ENCODE measurements at regions not wholly inside any gene's neighbourhood (a gene's known extent, or its start where the extent isn't known, plus 50 kb on each side); places are given as distances from the start of the nearest gene placed in this dataset.

DNA sequence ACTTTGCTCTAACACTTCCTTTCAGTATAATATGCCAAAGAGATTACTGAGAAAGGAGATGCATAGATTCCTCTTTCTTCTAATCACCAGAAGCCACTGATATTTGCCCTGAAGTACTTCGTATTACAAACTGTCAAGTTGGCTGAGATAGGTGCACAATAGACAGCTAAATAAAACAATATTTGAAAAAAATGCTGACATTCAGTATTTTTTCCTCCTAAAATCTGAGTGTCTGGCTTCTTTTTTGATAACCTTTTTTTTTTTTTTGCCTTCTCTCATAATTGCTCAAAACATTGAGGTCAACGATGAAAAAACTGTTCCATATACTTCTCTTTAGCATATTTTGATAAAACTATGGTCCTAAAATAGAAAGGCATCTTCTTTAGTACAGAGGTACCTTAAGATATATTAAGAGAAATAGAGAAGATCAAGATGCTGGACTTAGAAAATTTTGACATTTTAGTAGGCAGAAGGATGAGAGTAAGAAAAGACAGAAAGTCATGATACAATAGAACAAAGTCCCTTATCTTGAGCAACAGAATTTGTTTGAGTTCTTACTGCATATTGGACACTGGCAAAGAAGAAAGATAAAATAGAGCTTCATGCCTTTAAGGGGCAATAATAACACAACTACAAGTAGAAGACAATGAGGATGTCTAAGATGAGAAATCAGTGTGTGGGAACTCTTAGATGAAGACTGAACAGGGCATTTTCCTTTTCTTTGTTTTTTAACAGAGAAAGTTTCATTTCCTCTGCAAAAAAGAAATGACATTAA lies 220.7 kb downstream of the PTH2R start:
- DNase-seq (ENCODE audit: insufficient read length, low spot score) = no peak
- FAIRE-seq = no peak
- TF ChIP-seq CTCF (IDR thresholded peaks at IDR 0.05; ENCODE audit: insufficient read depth, missing control alignments) = no peak

GRCh38 chr2:208627916-208628315 lies 221.3 kb downstream of the PTH2R start:
- DNase-seq (ENCODE audit: insufficient read length, low spot score) (no peak), FAIRE-seq (no peak)
- no peak for TF ChIP-seq CTCF (IDR thresholded peaks at IDR 0.05; ENCODE audit: insufficient read depth, missing control alignments)

DNA sequence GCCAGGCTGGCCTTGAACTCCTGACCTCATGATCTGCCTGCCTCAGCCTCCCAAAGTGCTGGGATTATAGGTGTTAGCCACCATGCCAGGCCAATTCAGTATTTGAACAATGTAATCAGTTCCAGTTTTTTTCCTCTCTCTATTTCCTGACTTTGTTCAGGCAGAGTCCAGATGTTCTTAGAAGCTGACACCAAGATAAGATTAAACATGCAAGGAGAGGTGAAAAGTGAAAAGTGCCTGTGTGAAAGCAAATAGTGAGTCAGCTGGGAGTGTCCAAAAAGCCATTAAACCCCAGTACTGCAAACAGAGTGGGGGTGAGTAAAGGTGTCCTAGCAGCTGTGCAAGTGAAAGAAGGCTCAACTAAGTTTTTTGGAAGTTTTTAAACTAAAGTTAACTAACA lies 231.5 kb downstream of the PTH2R start:
- no peak for TF ChIP-seq CTCF (IDR thresholded peaks at IDR 0.05; ENCODE audit: insufficient read depth, missing control alignments)
- DNase-seq (ENCODE audit: insufficient read length, low spot score) (no peak), FAIRE-seq (no peak)

DNA sequence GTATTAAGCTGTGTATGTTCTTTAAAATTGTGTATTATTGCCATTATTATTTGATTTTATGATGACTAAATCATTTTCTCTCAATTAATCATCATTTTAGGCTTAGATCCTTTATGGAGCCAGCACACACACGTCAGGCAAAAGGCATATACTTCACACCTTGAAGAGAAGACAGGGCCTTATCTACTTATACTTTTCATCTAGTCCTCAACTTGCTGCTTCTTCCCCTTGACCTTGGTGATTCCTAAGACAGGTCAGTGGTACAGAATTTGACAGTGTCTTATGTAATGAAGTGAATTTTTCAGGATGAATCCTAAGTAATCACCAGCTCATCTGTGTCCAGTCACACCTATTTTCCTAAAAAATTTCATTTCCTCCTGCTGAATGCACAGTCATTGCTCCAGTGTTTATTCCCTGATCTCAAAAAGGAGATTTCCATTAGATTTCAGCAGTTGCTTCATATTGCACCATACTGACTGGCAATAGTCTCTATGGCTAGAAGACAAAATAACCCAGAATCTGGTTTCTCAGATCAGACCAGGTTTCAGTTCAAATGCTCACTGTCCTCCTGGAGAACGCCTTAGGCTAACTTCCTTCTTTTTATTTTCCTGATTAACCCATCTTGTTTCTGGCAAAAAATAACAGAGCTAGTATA lies 235.7 kb downstream of the PTH2R start:
- TF ChIP-seq CTCF (IDR thresholded peaks at IDR 0.05; ENCODE audit: insufficient read depth, missing control alignments) = no peak
- no peak for FAIRE-seq
- no peak for DNase-seq (ENCODE audit: insufficient read length, low spot score)

- TF ChIP-seq CTCF (IDR thresholded peaks at IDR 0.05; ENCODE audit: insufficient read depth, missing control alignments) = no peak
- DNase-seq (ENCODE audit: insufficient read length, low spot score) (no peak), FAIRE-seq (no peak)
Observed at GRCh38 chr2:208643145-208643544, 236.6 kb downstream of the PTH2R start.

DNA sequence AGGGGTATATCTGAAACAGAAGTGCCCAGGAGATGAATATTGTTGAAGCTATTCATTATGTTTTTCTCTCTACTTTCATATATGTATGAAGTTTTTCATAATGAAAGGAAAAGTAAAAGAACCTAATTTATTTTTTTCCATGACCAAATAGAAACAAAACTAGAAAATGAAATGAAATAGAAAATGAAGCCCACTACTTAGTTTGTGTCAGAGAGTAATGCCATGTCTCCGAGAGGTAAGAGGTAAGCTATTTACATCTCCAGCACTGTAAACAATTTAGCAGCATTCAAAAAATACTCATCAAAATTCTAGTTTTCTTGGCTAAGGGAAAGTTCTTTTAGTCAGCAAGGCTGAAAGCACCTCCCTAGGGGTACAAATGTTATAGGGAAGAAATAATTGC lies 238.6 kb downstream of the PTH2R start:
- FAIRE-seq (no peak), DNase-seq (ENCODE audit: insufficient read length, low spot score) (no peak)
- TF ChIP-seq CTCF (IDR thresholded peaks at IDR 0.05; ENCODE audit: insufficient read depth, missing control alignments) = no peak

GRCh38 chr2:208648368-208648767 lies 241.8 kb downstream of the PTH2R start:
- no peak for DNase-seq (ENCODE audit: insufficient read length, low spot score)
- no peak for FAIRE-seq
- no peak for TF ChIP-seq CTCF (IDR thresholded peaks at IDR 0.05; ENCODE audit: insufficient read depth, missing control alignments)

Data from D721Med (cell line).